Heart right ventricle (tissue), 16 donors: ENCODE measurements at regions not wholly inside any gene's neighbourhood (a gene's known extent, or its start where the extent isn't known, plus 50 kb on each side); places are given as distances from the start of the nearest gene placed in this dataset.

Experiments
- ATAC-seq, 8 donors: fragments of 200-7000 bp; cut with Tn5 transposase; one replicate each; pipeline ENCODE4 v1.9.1; 2020; ENCODE audit warnings: mild to moderate bottlenecking in 8 of 8, moderate library complexity in 8 of 8, moderate number of reproducible peaks in 1 of 8
- DNase-seq, 2 donors: peaks; one replicate each; pipeline ENCODE4 v3.0.0-alpha.2; 2020
- H3K27ac ChIP-seq, 10 donors: fragments of 200-600 bp; sonication (generic) in 2 of 10; one replicate each; pipeline versions ENCODE4 v1.5.0 to v1.8.0; 2020 to 2022; ENCODE audit warnings: mild to moderate bottlenecking in 3 of 10
- H3K27me3 ChIP-seq, 7 donors: fragments of 200-600 bp; one replicate each; pipeline ENCODE4 v1.8.0; 2021 to 2022; ENCODE audit warnings: mild to moderate bottlenecking in 2 of 7
- H3K36me3 ChIP-seq, 9 donors: fragments of 200-600 bp; sonication (generic) in 1 of 9; one replicate each; pipeline versions ENCODE4 v1.5.0 to v1.8.0; 2020 to 2022; ENCODE audit warnings: mild to moderate bottlenecking in 2 of 9
- H3K4me1 ChIP-seq, 9 donors: fragments of 200-600 bp; sonication (generic) in 1 of 9; one replicate each; pipeline versions ENCODE4 v1.5.0 to v1.8.0; 2020 to 2022; ENCODE audit warnings: mild to moderate bottlenecking in 4 of 9
- H3K4me3 ChIP-seq, 10 donors: fragments of 200-600 bp; sonication (generic) in 2 of 10; one replicate each; pipeline versions ENCODE4 v1.5.0 to v1.8.0; 2020 to 2022; ENCODE audit warnings: mild to moderate bottlenecking in 7 of 10, moderate library complexity in 2 of 10
- H3K9me3 ChIP-seq, 11 donors: fragments of 200-600 bp in 10 of 11; sonication (generic) in 2 of 11; one replicate each; pipeline versions ENCODE4 v1.5.0 to v1.8.0; 2013 to 2022; ENCODE audit warnings: mild to moderate bottlenecking in 2 of 11, control low read depth in 1 of 11, moderate library complexity in 1 of 11
- WGBS, 2 donors: extraction: QIAGEN DNeasy Blood & Tissue Kit; methylation state at CpG; one replicate each; pipeline ENCODE4 v1.1.7; 2013; ENCODE audit warnings: inconsistent platforms in 1 of 2; 5-methylcytosine and 5-hydroxymethylcytosine counted together
- intact Hi-C, 10 donors: fragments of 100-400 bp; cut with DNase I; formaldehyde crosslinking; loops; one replicate each; pipeline versions ENCODE4 v1.11.1 to v1.14.2; 2022
- TF ChIP-seq, protein P1 (sequence below), 9 donors: fragments of 200-600 bp; sonication (generic) in 2 of 9; IDR thresholded peaks; one replicate each; pipeline versions ENCODE4 v1.5.0 to v1.8.0; 2021 to 2022; ENCODE audit warnings: antibody characterized with exemption in 9 of 9, mild to moderate bottlenecking in 5 of 9, moderate library complexity in 1 of 9
- donor health status: Arrhythmogenic right ventricular cardiomyopathy.
- donor health status: ischemic (EF 13 %, LVEDD 7.1; RV severe dilation, severe dysfunction).
- donor health status: healthy with polysubstance abuse.
- donor health status: DM: no; HTN: yes; CAD: no.
- donor health status: DM: no; HTN: no; CAD: no.
- donor health status: ischemic (EF 25% LVEDD 6.9; RV normal size, moderate dysfunction).
- donor health status: ischemic (EF 25% LVEDD 5.7; RV mildly dilated, moderate dysfunction).
- donor health status: healthy.
- donor health status: DM: yes; HTN: yes; CAD: no.
- donor health status: Ischemic cardiomyopathy.
- donor health status: ischemic (EF 35%, LVEDD 5.7; RV mildly dilated, moderate dysfunction).
- donor health status: nonischemic (EF 11% LVEDD 7.7; RV severe dilation, severe dysfunction).
- donor health status: DM: yes; HTN: yes; CAD: no.
- donor health status: PGD.
- donor health status: ischemic (EF 29% LVEDD 5.4; RV normal size, mild dysfunction).
- donor health status: nonischemic (EF 23%, LVEDD 6.1; RV moderate dilation, normal function).

DNA sequence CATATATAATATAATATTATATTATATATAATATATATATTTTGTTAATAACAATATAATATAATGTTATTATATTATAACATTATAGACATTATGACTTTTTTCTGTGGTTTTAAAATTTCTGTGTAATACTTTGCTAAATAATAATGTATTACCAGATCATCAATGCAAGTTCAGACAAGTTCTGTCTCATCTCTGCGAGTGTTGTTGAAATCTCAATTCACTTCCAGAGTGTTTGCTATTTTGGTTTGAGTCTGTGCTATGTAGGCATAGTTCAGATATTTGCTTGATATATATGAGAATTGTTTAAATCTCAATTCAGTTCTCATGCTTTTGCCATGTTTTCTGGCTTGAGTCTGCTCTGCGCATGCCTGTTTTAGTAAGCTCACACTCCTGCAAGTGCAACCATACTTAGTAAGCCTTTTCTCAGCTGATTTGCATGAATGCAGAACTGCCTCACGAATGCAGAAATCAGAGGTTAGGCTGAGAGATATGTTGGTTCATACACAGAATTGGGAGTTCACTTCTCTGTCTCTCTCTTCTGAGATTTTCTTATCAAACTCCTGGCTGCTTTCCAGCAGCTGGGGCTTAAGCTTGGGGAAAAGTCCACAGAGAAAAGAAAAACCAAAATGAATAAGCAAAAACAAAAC lies 830.2 kb upstream of the SORCS1 start:
- Histone ChIP-seq H3K4me1 (no peaks in the 10 kb centered on the region), H3K4me3 (no peak overlapping the region), H3K27ac (no peak overlapping the region), H3K9me3 (no peaks in the 10 kb centered on the region), H3K36me3 (no peaks in the 10 kb centered on the region), H3K27me3 (no peaks in the 10 kb centered on the region)
- ATAC-seq: no peak
- no peak for DNase-seq
- intact Hi-C loops: loop anchor here in 1 of 10 donors (1.0 kb wide), 1 partner anchor 9 kb away; no protein-coding TSS in a partner anchor
- WGBS, 2 donors: 42 to 51% methylated on average over 3 of the region's 3 CpGs
- TF ChIP-seq, protein P1, sequence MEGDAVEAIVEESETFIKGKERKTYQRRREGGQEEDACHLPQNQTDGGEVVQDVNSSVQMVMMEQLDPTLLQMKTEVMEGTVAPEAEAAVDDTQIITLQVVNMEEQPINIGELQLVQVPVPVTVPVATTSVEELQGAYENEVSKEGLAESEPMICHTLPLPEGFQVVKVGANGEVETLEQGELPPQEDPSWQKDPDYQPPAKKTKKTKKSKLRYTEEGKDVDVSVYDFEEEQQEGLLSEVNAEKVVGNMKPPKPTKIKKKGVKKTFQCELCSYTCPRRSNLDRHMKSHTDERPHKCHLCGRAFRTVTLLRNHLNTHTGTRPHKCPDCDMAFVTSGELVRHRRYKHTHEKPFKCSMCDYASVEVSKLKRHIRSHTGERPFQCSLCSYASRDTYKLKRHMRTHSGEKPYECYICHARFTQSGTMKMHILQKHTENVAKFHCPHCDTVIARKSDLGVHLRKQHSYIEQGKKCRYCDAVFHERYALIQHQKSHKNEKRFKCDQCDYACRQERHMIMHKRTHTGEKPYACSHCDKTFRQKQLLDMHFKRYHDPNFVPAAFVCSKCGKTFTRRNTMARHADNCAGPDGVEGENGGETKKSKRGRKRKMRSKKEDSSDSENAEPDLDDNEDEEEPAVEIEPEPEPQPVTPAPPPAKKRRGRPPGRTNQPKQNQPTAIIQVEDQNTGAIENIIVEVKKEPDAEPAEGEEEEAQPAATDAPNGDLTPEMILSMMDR (IDR thresholded peaks at IDR 0.05): no peak

DNA sequence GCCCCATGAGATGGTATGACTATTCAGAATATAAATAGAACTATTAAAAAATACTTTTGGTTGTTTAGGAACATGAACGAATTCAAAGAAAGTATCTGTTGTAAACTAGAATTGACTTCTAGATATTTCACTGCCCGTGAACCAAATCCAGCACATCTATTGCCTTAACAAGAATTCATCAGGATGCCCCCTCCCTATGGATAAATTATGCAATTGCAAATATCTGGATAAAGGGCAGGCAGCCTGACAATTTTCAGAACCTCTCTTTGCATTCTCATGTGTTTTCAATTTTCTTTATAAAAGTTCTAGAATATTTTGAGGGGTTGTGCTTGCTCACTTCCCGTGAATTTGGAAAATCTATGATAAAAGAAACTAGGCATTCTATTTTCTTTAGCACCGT lies 822.1 kb upstream of the SORCS1 start:
- TF ChIP-seq, protein P1 (IDR thresholded peaks at IDR 0.05): no peak
- Histone ChIP-seq H3K4me1 (no peaks in the 10 kb centered on the region), H3K4me3 (no peak overlapping the region), H3K27ac (no peak overlapping the region), H3K36me3 (no peaks in the 10 kb centered on the region), H3K27me3 (no peaks in the 10 kb centered on the region), H3K9me3 (peaks cover 0 to 4% (median 0%) of the 10 kb centered on the region in 11 donors)
- ATAC-seq (no peak), DNase-seq (no peak)
- intact Hi-C loops: no loop called here
- WGBS, 2 donors: 67 to 70% methylated on average over 4 of the region's 4 CpGs

DNA sequence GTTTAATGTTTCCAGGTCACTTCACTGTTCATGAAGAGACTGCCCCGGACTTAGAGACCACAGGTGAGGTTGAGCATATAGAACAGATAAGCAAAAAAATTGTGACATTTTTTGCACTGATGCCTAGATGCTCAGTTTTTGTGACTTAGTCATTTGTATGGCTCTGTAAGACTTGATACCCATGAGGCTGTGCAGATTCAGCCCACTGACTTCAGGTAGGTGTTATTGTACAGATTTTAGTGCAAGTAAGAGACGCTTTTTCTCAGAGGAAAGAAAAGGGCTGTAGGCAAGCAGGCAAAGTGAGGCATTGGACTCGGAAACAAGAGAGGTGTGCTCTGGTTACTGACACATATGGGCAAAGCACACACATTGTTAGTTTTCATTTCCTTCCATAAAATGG lies 820.1 kb upstream of the SORCS1 start:
- Histone ChIP-seq H3K27ac (no peak overlapping the region), H3K27me3 (no peaks in the 10 kb centered on the region), H3K4me3 (no peak overlapping the region), H3K9me3 (peaks cover 0 to 4% (median 0%) of the 10 kb centered on the region in 11 donors), H3K4me1 (no peaks in the 10 kb centered on the region), H3K36me3 (no peaks in the 10 kb centered on the region)
- intact Hi-C loops: no loop called here
- DNase-seq (no peak), ATAC-seq (no peak)
- TF ChIP-seq, protein P1 (IDR thresholded peaks at IDR 0.05): no peak
- WGBS, 2 donors: 79 to 87% methylated on average over 3 of the region's 3 CpGs

DNA sequence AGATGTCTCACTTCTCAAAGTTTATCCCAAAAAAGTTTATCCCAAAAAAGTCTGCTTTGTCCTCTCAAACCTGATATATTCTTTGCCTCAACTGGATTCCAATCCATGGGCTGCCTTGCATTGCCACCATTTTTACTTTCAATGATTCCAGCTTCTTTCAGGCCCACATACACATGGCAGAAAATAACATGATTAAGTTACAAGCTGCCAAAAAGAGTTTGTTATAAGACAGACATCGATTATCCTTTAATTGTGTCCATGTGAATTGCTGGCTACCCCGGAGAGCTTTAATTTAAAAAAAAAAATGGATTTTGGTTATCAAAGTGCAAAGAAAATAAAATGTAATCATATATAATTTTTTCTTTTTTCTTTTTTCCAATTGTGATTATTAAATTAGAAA lies 819.6 kb upstream of the SORCS1 start:
- 81 to 83% methylated on average over 2 of the region's 2 CpGs for WGBS, 2 donors
- H3K36me3 ChIP-seq: no peaks in the 10 kb centered on the region
- intact Hi-C loops: no loop called here
- TF ChIP-seq, protein P1 (IDR thresholded peaks at IDR 0.05): no peak
- DNase-seq (no peak), ATAC-seq (no peak)
- no peak overlapping the region for H3K27ac ChIP-seq
- H3K4me1 ChIP-seq: no peaks in the 10 kb centered on the region
- H3K9me3 ChIP-seq: peaks cover 0 to 4% (median 0%) of the 10 kb centered on the region in 11 donors
- H3K27me3 ChIP-seq: no peaks in the 10 kb centered on the region
- no peak overlapping the region for H3K4me3 ChIP-seq
